BLaER1 treated with 17β-estradiol and CSF1 and Interleukin-3, amounts not matched to agents 10 nM and 100 nM (cell line): ENCODE measurements at regions not wholly inside any gene's neighbourhood (a gene's known extent, or its start where the extent isn't known, plus 50 kb on each side); places are given as distances from the start of the nearest gene placed in this dataset.

Source experiments
- H3K27ac ChIP-seq, 11 experiments: shearing (Covaris generic); formaldehyde crosslinking; 2 replicates each; pipeline ENCODE4 v1.8.1; 2022
- H3K27me3 ChIP-seq, 11 experiments: shearing (Covaris generic); formaldehyde crosslinking; 2 replicates each; pipeline ENCODE4 v1.8.1; 2022
- H3K36me3 ChIP-seq, 11 experiments: shearing (Covaris generic); formaldehyde crosslinking; 2 replicates each; pipeline ENCODE4 v1.8.1; 2022
- H3K4me1 ChIP-seq, 10 experiments: shearing (Covaris generic); formaldehyde crosslinking; 2 replicates each; pipeline ENCODE4 v1.8.1; 2022
- H3K4me2 ChIP-seq, 11 experiments: shearing (Covaris generic); formaldehyde crosslinking; 2 replicates each; pipeline ENCODE4 v1.8.1; 2022
- H3K4me3 ChIP-seq, 10 experiments: shearing (Covaris generic); formaldehyde crosslinking; 2 replicates each; pipeline ENCODE4 v1.8.1; 2022
- H3K9ac ChIP-seq, 11 experiments: shearing (Covaris generic); formaldehyde crosslinking; 2 replicates each; pipeline ENCODE4 v1.8.1; 2022
- H3K9me3 ChIP-seq, 11 experiments: shearing (Covaris generic); formaldehyde crosslinking; replicated peaks in 1 of 11; 2 replicates each; pipeline ENCODE4 v1.8.1; 2022
- H4K20me1 ChIP-seq, 11 experiments: shearing (Covaris generic); formaldehyde crosslinking; 2 replicates each; pipeline ENCODE4 v1.8.1; 2022
- Cebpa-rat ChIP-seq, 11 experiments: shearing (Covaris generic); IDR thresholded peaks; 2 replicates each; pipeline ENCODE4 v1.8.1; 2022

- Histone ChIP-seq H3K9ac (no peak overlapping the region), H3K4me1 (peaks cover 10 to 18% (median 16%) of the 10 kb centered on the region in 10 experiments; a peak in 19 of 20 replicates)
- no peak for TF ChIP-seq Cebpa-rat (IDR thresholded peaks at IDR 0.05)
Observed at GRCh38 chr1:221794079-221794670, 52.3 kb upstream of the DUSP10 start.

GRCh38 chr1:221793439-221794078 lies 51.7 kb upstream of the DUSP10 start:
- no peak overlapping the region for H3K4me3 ChIP-seq
- no peaks in the 10 kb centered on the region for H3K36me3 ChIP-seq
- 0 out of 22 replicates have a peak, but pooled peaks cover 0 to 4% (median 0%) of the 10 kb centered on the region in 11 experiments for H3K9me3 ChIP-seq
- H3K4me2 ChIP-seq: peak overlapping the region; percentile 12 to 76 (median 54); a peak in 21 of 22 replicates
- TF ChIP-seq Cebpa-rat (IDR thresholded peaks at IDR 0.05): no peak
- peak overlapping the region in 5 of 11 experiments; percentile 0 to 54 (median 34); a peak in 7 of 22 replicates for H3K27ac ChIP-seq
- H3K27me3 ChIP-seq: no peaks in the 10 kb centered on the region
- no peak overlapping the region for H3K9ac ChIP-seq
- H4K20me1 ChIP-seq: no peaks in the 10 kb centered on the region
- peaks cover 10 to 18% (median 16%) of the 10 kb centered on the region in 10 experiments; a peak in 19 of 20 replicates for H3K4me1 ChIP-seq

More at GRCh38 chr1:221794079-221794670, 52.3 kb upstream of the DUSP10 start:
- no peaks in the 10 kb centered on the region for H3K27me3 ChIP-seq
- no peaks in the 10 kb centered on the region for H3K36me3 ChIP-seq
- peak overlapping the region in 5 of 11 experiments; percentile 0 to 54 (median 34); a peak in 7 of 22 replicates for H3K27ac ChIP-seq
- peaks cover under 1 to 6% (median 1%) of the 10 kb centered on the region in 11 experiments; a peak in 13 of 22 replicates for H3K9me3 ChIP-seq
- no peak overlapping the region for H3K4me3 ChIP-seq
- no peaks in the 10 kb centered on the region for H4K20me1 ChIP-seq
- H3K4me2 ChIP-seq: peak overlapping the region; percentile 12 to 76 (median 54); a peak in 21 of 22 replicates

GRCh38 chr1:221791846-221792245 lies 50.0 kb upstream of the DUSP10 start:
- Histone ChIP-seq H3K4me3 (no peak overlapping the region), H4K20me1 (no peaks in the 10 kb centered on the region), H3K36me3 (no peaks in the 10 kb centered on the region), H3K4me2 (no peak overlapping the region), H3K27me3 (no peaks in the 10 kb centered on the region), H3K4me1 (peaks cover 10 to 18% (median 16%) of the 10 kb centered on the region in 10 experiments; a peak in 19 of 20 replicates), H3K9me3 (0 out of 22 replicates have a peak, but pooled peaks cover 0 to 4% (median 0%) of the 10 kb centered on the region in 11 experiments), H3K9ac (no peak overlapping the region), H3K27ac (no peak overlapping the region)
- TF ChIP-seq Cebpa-rat (IDR thresholded peaks at IDR 0.05): no peak
